HepG2 (cell line): ENCODE measurements at regions not wholly inside any gene's neighbourhood (a gene's known extent, or its start where the extent isn't known, plus 50 kb on each side); places are given as distances from the start of the nearest gene placed in this dataset.

Experiments used
- ATAC-seq: fragments of 200-7000 bp; cut with Tn5 transposase; 3 replicates; pipeline ENCODE4 v1.9.1; 2020; ENCODE audit warnings: mild to moderate bottlenecking, moderate library complexity
- BruUV-seq: library from RNA; stranded (reverse); fragments of 400-500 nt; replicated peaks from 2 replicates; lab custom pipeline; 2021; lab: Mats Ljungman, UMichigan
- CTCF ChIA-PET: fragments of 300-600 bp; formaldehyde crosslinking; extraction: SDS; loops from one replicate; lab custom pipeline; 2021; ENCODE audit warnings: low total read pairs, inconsistent platforms, low intra/inter-chr PET ratio; lab: Yijun Ruan, JAX
- POLR2A ChIA-PET: fragments of 350-600 bp; sonication (Branson Sonifier 250); formaldehyde crosslinking; loops from one replicate; lab custom pipeline; 2020; ENCODE audit warnings: antibody characterized with exemption, inconsistent platforms; lab: Yijun Ruan, JAX
- DNase-seq: peaks from one replicate; pipeline ENCODE4 v3.0.0-alpha.2; 2015; ENCODE audit warnings: low spot score
- FAIRE-seq: peaks from 3 replicates; lab custom pipeline; 2011; peaks lifted over from hg19 to GRCh38; lab: Jason Lieb, UNC
- H2AFZ ChIP-seq: one replicate; pipeline ENCODE4 v1.6.1; 2011; ENCODE audit warnings: low read length, inconsistent platforms
- H3K27ac ChIP-seq: fragments of 300-600 bp; 3 replicates; pipeline ENCODE4 v1.8.0; 2011; ENCODE audit warnings: mixed run types, mild to moderate bottlenecking, mixed read lengths, low read length, inconsistent platforms; ENCODE audit not compliant: insufficient read depth; ENCODE audit errors: extremely low read length
- H3K27me3 ChIP-seq, 2 experiments: fragments of 200-600 bp in 1 of 2; 2 replicates in 1 of 2; 3 replicates in 1 of 2; pipeline versions ENCODE4 v1.6.0 to v1.8.0; 2011; ENCODE audit warnings: low read length in 2 of 2, mild to moderate bottlenecking in 2 of 2, moderate library complexity in 2 of 2, inconsistent platforms in 1 of 2; ENCODE audit not compliant: insufficient read depth in 2 of 2, control insufficient read depth in 1 of 2
- H3K36me3 ChIP-seq, 2 experiments: fragments of 200-600 bp in 1 of 2; replicated peaks in 1 of 2; 2 replicates in 1 of 2; 3 replicates in 1 of 2; pipeline versions ENCODE4 v1.5.1 to v1.8.0; 2011; ENCODE audit warnings: low read length in 2 of 2, inconsistent platforms in 1 of 2; ENCODE audit not compliant: insufficient read depth in 2 of 2, control insufficient read depth in 1 of 2
- H3K4me1 ChIP-seq: 2 replicates; pipeline ENCODE4 v1.5.1; 2012; ENCODE audit warnings: low read length, inconsistent platforms; ENCODE audit not compliant: insufficient read depth
- H3K4me2 ChIP-seq: 2 replicates; pipeline ENCODE4 v1.6.0; 2011; ENCODE audit warnings: low read depth, low read length, inconsistent platforms
- H3K4me3 ChIP-seq, 3 experiments: fragments of 200-600 bp in 1 of 3; sonication (generic), shearing (Covaris generic) in 1 of 3; replicated peaks in 1 of 3; 2 replicates each; pipeline ENCODE4 v1.5.1; 2011 to 2016; ENCODE audit warnings: low read length in 3 of 3, inconsistent platforms in 2 of 3, low read depth in 2 of 3, mild to moderate bottlenecking in 2 of 3, control low read depth in 1 of 3, mixed read lengths in 1 of 3; ENCODE audit not compliant: insufficient read depth in 1 of 3
- H3K79me2 ChIP-seq: one replicate; pipeline ENCODE4 v1.6.1; 2011; ENCODE audit warnings: low read length, inconsistent platforms; ENCODE audit not compliant: insufficient read depth
- H3K9ac ChIP-seq: 2 replicates; pipeline ENCODE4 v1.6.0; 2011; ENCODE audit warnings: mild to moderate bottlenecking, low read depth, low read length, inconsistent platforms; ENCODE audit not compliant: insufficient read depth
- H3K9me3 ChIP-seq: 2 replicates; pipeline ENCODE4 v1.5.1; 2012; ENCODE audit warnings: mild to moderate bottlenecking, low read length
- H4K20me1 ChIP-seq: 2 replicates; pipeline ENCODE4 v1.6.0; 2011; ENCODE audit warnings: inconsistent platforms, mild to moderate bottlenecking, low read length, moderate library complexity; ENCODE audit not compliant: insufficient read depth
- ARID3A ChIP-seq: IDR thresholded peaks from 2 replicates; pipeline ENCODE4 v1.6.1; 2012; ENCODE audit warnings: low read depth, low read length, improper control_type of control experiment
- ATM ChIP-seq: fragments of 450-650 bp; IDR thresholded peaks from 2 replicates; pipeline ENCODE4 v1.7.1; 2017; ENCODE audit warnings: mild to moderate bottlenecking, borderline replicate concordance
- MED1 ChIP-seq: sonication (generic); formaldehyde crosslinking; IDR thresholded peaks from 2 replicates; pipeline ENCODE4 v1.4.0; 2020; ENCODE audit warnings: missing genetic modification reagents
- NCOR1 ChIP-seq: fragments of 200-600 bp; sonication (generic); IDR thresholded peaks from 2 replicates; pipeline ENCODE4 v1.7.0; 2017; ENCODE audit warnings: antibody characterized with exemption, low read length, borderline replicate concordance
- NR2F2 ChIP-seq: IDR thresholded peaks from 2 replicates; pipeline ENCODE4 v1.6.1; 2012; ENCODE audit warnings: low read depth, inconsistent platforms, borderline replicate concordance
- PRPF4 ChIP-seq: fragments of 200-400 bp; formaldehyde crosslinking; IDR thresholded peaks from 2 replicates; pipeline ENCODE4 v1.6.1; 2016; ENCODE audit warnings: low read length, low read depth; ENCODE audit not compliant: poor library complexity, severe bottlenecking
- RFXAP ChIP-seq: sonication (generic); formaldehyde crosslinking; IDR thresholded peaks from 2 replicates; pipeline ENCODE4 v1.4.0; 2020; ENCODE audit warnings: missing genetic modification reagents, borderline replicate concordance
- TBX3 ChIP-seq: fragments of 450-650 bp; IDR thresholded peaks from 2 replicates; pipeline ENCODE4 v1.6.1; 2017; ENCODE audit warnings: antibody characterized with exemption, mild to moderate bottlenecking, inconsistent platforms, borderline replicate concordance
- ZBTB34 ChIP-seq: sonication (generic); formaldehyde crosslinking; IDR thresholded peaks from 2 replicates; pipeline ENCODE4 v1.8.0; 2022; ENCODE audit warnings: mild to moderate bottlenecking, missing genetic modification reagents
- ZMYM3 ChIP-seq: sonication (generic); formaldehyde crosslinking; IDR thresholded peaks from 2 replicates; pipeline ENCODE4 v1.5.1; 2020; ENCODE audit warnings: mild to moderate bottlenecking, missing genetic modification reagents
- ZNF382 ChIP-seq: sonication (generic); formaldehyde crosslinking; IDR thresholded peaks from 2 replicates; pipeline ENCODE4 v1.5.0; 2020; ENCODE audit warnings: missing genetic modification reagents, mild to moderate bottlenecking, borderline replicate concordance
- ZNF543 ChIP-seq: sonication (generic); formaldehyde crosslinking; IDR thresholded peaks from 2 replicates; pipeline ENCODE4 v1.4.0; 2020; ENCODE audit warnings: mild to moderate bottlenecking, missing genetic modification reagents
- ZNF713 ChIP-seq: sonication (generic); formaldehyde crosslinking; IDR thresholded peaks from 2 replicates; pipeline ENCODE4 v1.4.0; 2020; ENCODE audit warnings: mild to moderate bottlenecking, missing genetic modification reagents
- ZSCAN20 ChIP-seq: sonication (generic); formaldehyde crosslinking; IDR thresholded peaks from 2 replicates; pipeline ENCODE4 v1.4.0; 2020; ENCODE audit warnings: missing genetic modification reagents, mild to moderate bottlenecking, borderline replicate concordance
- WGBS: methylation state at CpG from one replicate; pipeline ENCODE4 v1.1.6; 2017; ENCODE audit warnings: low lambda C conversion rate; 5-methylcytosine and 5-hydroxymethylcytosine counted together
- in situ Hi-C: cut with HindIII; loops from 2 replicates; pipeline ENCODE4 v1.10.0; 2017; ENCODE audit warnings: low pct_unique_long_range_greater_than_20kb; ENCODE audit not compliant: extremely low pct_ligation_motif_present
- intact Hi-C: fragments of 100-400 bp; cut with micrococcal nuclease; formaldehyde crosslinking; loops from one replicate; pipeline ENCODE4 v1.10.0; 2022; ENCODE audit not compliant: unreplicated experiment
- TF ChIP-seq, protein P1 (sequence below): sonication (generic); formaldehyde crosslinking; IDR thresholded peaks from 2 replicates; pipeline ENCODE4 v1.4.0; 2020; ENCODE audit warnings: mild to moderate bottlenecking, low read depth, missing genetic modification reagents

DNA sequence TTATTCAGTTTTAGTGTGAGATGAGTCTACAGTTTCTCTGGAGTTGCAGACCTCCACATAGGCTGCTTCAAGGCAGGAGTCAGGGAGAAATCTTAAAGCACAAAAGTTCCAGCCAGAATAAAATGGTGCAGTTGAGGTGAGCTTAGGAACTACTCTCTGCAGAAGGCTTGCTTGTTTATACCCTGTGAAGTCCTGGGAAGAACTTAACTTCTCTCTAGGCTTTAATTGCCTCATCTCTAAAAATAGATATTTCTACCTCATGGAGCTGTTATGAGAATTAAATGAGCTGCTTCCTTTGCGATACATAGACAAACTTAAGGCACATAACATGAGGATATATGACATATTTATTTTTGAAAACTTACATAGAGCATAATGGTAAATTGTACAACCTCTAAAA lies 286.2 kb downstream of the GPATCH2 start:
- no peak overlapping the region for H3K4me2 ChIP-seq
- H3K9ac ChIP-seq: no peak overlapping the region
- 84% methylated on average over 1 of the region's 1 CpG for WGBS
- no peaks in the 10 kb centered on the region for H3K79me2 ChIP-seq
- no peaks in the 10 kb centered on the region for H3K9me3 ChIP-seq
- no peak for DNase-seq
- FAIRE-seq: no peak
- no TSS peak for BruUV-seq
- no peak overlapping the region for H3K4me3 ChIP-seq
- CTCF ChIA-PET: no interaction called here
- peaks cover 7% of the 10 kb centered on the region for H3K4me1 ChIP-seq
- no peak for ATAC-seq
- H3K27ac ChIP-seq: no peak overlapping the region
- TF ChIP-seq, protein P1, sequence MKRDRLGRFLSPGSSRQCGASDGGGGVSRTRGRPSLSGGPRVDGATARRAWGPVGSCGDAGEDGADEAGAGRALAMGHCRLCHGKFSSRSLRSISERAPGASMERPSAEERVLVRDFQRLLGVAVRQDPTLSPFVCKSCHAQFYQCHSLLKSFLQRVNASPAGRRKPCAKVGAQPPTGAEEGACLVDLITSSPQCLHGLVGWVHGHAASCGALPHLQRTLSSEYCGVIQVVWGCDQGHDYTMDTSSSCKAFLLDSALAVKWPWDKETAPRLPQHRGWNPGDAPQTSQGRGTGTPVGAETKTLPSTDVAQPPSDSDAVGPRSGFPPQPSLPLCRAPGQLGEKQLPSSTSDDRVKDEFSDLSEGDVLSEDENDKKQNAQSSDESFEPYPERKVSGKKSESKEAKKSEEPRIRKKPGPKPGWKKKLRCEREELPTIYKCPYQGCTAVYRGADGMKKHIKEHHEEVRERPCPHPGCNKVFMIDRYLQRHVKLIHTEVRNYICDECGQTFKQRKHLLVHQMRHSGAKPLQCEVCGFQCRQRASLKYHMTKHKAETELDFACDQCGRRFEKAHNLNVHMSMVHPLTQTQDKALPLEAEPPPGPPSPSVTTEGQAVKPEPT (CRISPR knock-in tag): no peak
- TF ChIP-seq TBX3 (no peak), ZNF713 (no peak), ATM (no peak), RFXAP (CRISPR knock-in tag) (no peak), MED1 (CRISPR knock-in tag) (no peak)
- TF ChIP-seq, all 625 proteins: peak for 0
- Histone ChIP-seq H3K27me3 (no peaks in the 10 kb centered on the region), H3K36me3 (no peaks in the 10 kb centered on the region), H2AFZ (no peak overlapping the region), H4K20me1 (no peaks in the 10 kb centered on the region)
- POLR2A ChIA-PET: no interaction called here
- intact Hi-C loops: no loop called here
- in situ Hi-C loops: no loop called here

DNA sequence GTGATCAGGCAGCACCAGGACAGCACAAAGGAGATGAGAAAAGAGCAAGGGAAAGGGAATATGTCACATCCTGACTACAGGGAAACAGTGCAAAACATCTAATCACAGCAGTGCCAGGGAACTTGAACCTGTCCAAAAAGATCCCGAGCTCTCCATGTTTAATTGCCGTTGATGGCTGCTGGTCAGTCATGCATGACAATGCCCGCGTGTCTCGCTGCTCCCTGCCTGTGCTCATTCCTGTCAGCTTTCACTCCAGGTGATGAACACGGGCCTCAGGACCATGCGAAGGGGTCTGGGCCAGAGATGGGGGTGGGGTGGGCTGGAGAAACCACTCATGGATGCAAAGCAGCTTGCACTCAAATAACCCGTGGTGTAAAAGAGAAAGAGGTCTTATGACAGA lies 287.0 kb downstream of the GPATCH2 start:
- WGBS: 39% methylated on average over 7 of the region's 8 CpGs
- H3K4me2 ChIP-seq: no peak overlapping the region
- no peaks in the 10 kb centered on the region for H3K79me2 ChIP-seq
- H3K27me3 ChIP-seq: no peaks in the 10 kb centered on the region
- H3K9ac ChIP-seq: no peak overlapping the region
- FAIRE-seq (no peak), ATAC-seq (no peak), DNase-seq (no peak)
- ChIA-PET CTCF (no interaction called here), POLR2A (no interaction called here)
- in situ Hi-C loops: no loop called here
- H3K4me3 ChIP-seq: no peak overlapping the region
- no peak overlapping the region for H2AFZ ChIP-seq
- BruUV-seq: no TSS peak
- H3K36me3 ChIP-seq: no peaks in the 10 kb centered on the region
- no peaks in the 10 kb centered on the region for H4K20me1 ChIP-seq
- no peaks in the 10 kb centered on the region for H3K9me3 ChIP-seq
- intact Hi-C loops: no loop called here
- no peak overlapping the region for H3K27ac ChIP-seq
- peaks cover 15% of the 10 kb centered on the region for H3K4me1 ChIP-seq
- TF ChIP-seq ZMYM3 (CRISPR knock-in tag) (no peak), ZBTB34 (CRISPR knock-in tag) (no peak), ZSCAN20 (CRISPR knock-in tag) (no peak), NCOR1 (no peak), PRPF4 (no peak), ARID3A (no peak), NR2F2 (no peak), ZNF543 (CRISPR knock-in tag) (no peak), ZNF382 (CRISPR knock-in tag) (no peak)
